IPS DF 6.9 (cell line): ENCODE measurements at regions not wholly inside any gene's neighbourhood (a gene's known extent, or its start where the extent isn't known, plus 50 kb on each side); places are given as distances from the start of the nearest gene placed in this dataset.

Experiments
- DNase-seq: peaks from one replicate; pipeline ENCODE4 v3.0.0-alpha.2; 2013; ENCODE audit warnings: low read depth, low spot score
- H3K27ac ChIP-seq: one replicate; pipeline ENCODE4 v1.5.1; 2013; ENCODE audit warnings: low read length, control low read depth
- H3K27me3 ChIP-seq: 2 replicates; pipeline ENCODE4 v1.6.1; 2013; ENCODE audit warnings: mild to moderate bottlenecking, low read length; ENCODE audit not compliant: control insufficient read depth, insufficient read depth
- H3K36me3 ChIP-seq: 2 replicates; pipeline ENCODE4 v1.6.1; 2013; ENCODE audit warnings: low read length; ENCODE audit not compliant: control insufficient read depth, insufficient read depth
- H3K4me1 ChIP-seq: 2 replicates; pipeline ENCODE4 v1.6.1; 2013; ENCODE audit warnings: low read length; ENCODE audit not compliant: control insufficient read depth, insufficient read depth
- H3K4me3 ChIP-seq: 2 replicates; pipeline ENCODE4 v1.5.1; 2013; ENCODE audit warnings: mild to moderate bottlenecking, low read length
- H3K9me3 ChIP-seq: 2 replicates; pipeline ENCODE4 v1.6.1; 2013; ENCODE audit warnings: low read length, inconsistent platforms; ENCODE audit not compliant: control insufficient read depth, insufficient read depth
- WGBS: extraction: QIAGEN DNeasy Blood & Tissue Kit; methylation state at CpG from one replicate; pipeline ENCODE4 v1.1.7; 2013; ENCODE audit warnings: mixed read lengths, missing lambda C conversion rate; ENCODE audit not compliant: insufficient read length, insufficient coverage; 5-methylcytosine and 5-hydroxymethylcytosine counted together

DNA sequence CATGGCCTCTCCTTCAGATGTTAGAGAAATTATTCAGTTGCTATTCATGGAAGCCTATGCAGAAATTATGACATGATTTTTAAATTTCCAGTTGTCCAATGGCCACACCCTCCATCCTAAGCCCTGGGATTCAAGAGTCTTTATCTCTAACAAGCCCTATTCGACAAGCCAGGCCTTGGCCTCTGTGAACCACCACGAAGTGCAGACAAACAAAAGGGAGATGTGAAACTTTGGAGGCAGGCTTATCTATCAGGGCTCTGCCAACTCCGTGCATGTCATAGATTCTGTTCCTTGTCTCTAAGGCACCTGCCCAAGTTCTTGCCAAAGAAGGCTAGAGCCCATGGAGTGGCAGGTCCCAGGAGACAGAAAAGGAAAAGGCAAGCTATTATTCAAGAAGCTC, 212.4 kb upstream of the ADAMTS9 start:
- no peak overlapping the region for H3K4me3 ChIP-seq
- H3K27ac ChIP-seq: no peak overlapping the region
- DNase-seq: no peak
- H3K9me3 ChIP-seq: no peaks in the 10 kb centered on the region
- WGBS: no CpG with 5 or more reads among the region's 3 CpGs
- H3K36me3 ChIP-seq: no peaks in the 10 kb centered on the region
- H3K27me3 ChIP-seq: no peaks in the 10 kb centered on the region
- H3K4me1 ChIP-seq: 0 out of 2 replicates have a peak, but pooled peaks cover 2% of the 10 kb centered on the region

DNA sequence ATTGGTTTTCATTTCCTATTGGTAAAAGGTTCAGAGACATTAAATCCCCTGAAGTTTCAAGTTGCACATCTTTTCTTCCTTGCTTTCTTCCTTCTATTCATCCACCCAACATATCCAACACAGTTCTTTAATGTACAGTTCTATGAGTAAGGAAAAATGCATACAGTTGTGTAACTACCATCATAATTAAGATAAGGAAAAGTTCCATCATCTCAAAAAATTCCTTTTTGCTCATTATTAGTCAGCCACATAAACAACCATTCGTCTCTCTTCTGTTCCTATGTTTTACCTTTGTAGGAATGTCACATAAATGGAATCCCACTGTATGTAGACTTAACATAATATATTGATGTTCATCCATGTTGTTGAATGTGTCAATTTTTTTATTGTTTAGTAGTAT, 211.1 kb upstream of the ADAMTS9 start:
- no peaks in the 10 kb centered on the region for H3K36me3 ChIP-seq
- no peaks in the 10 kb centered on the region for H3K9me3 ChIP-seq
- no peaks in the 10 kb centered on the region for H3K27me3 ChIP-seq
- no peak for DNase-seq
- WGBS: no CpG with 5 or more reads among the region's 1 CpG
- no peak overlapping the region for H3K27ac ChIP-seq
- 0 out of 2 replicates have a peak, but pooled peaks cover 2% of the 10 kb centered on the region for H3K4me1 ChIP-seq
- no peak overlapping the region for H3K4me3 ChIP-seq

DNA sequence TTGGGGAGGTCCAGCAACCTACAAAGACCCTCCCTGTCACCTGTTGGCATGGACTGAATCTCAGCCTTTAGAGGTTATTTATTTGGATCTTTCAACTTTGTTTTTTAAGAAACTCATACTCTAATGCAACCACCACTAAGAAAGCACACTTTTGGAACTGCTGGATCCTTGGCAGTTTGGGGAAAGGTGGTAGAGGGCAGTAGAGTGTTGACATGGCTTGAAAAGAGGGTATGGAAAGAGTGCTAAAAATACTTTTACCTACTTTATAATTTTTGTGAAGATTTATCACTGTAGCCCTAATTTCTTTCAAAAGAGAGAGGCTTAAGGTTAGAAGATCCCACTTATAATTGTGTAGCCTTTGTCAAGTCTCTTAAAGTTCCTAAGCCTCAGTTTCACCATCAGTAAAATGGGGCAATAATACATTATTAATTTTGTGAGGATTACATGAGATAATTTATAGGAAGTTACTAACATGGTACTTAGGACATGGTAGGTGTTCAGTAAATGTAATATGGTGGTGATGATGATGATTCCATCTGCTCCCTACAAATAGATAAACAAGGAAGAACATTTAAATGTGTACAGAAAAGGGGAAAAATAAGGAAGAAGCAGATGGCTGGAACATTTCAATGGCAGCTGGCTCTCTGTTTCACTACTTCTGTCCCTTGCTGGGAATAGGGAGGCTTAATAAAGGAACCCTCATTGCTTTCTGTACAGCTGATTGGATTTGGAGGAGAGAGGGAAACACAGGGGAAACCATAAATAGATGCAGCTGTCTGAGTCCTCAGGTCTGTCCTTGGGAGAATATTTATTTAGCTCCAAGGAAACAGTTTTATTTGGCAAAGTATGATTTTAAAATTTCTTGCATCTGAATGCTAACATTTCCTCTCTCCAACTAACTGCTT, 208.4 kb upstream of the ADAMTS9 start:
- DNase-seq: no peak
- H3K36me3 ChIP-seq: no peaks in the 10 kb centered on the region

DNA sequence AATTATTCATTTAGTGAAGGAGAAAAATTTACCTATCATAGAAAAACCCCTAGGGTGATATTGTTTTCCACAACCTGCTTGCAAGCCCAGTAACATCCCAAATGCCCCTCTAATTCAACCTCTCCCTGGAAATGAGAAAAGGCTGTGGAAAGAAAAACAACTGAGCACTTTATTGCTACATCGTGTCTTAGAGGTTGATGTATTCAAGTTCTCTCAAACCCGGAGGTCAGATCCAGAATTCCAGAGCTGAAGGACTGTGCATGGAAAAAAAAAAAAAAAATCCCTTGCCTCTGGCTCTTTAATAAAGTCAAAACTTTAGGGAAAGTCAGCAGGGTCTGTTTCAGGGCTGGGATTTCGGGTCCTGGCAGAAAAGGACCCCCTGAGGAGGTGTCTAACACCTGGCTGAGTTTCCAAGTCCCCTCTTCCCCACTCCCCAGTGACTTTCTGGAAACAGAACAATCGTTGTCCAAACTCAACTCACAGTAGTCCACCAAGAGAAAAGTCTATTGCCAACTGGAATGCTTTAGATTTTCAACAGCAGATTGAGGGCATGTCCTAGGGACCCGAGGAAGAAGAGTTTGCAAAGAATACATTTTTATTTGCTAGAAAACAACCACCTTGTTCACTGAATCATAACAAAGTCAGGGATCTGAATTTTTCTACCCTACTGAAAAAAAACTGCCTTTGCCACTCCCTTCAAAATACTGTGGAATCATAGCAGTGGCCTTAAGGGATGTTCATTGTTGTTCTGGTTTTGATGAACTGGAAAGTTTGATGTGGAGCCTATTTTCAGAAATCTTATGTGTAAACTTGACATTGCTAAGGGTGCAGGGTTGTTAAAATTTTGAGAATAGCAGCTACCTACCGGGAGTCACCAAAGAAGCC, 207.5 kb upstream of the ADAMTS9 start:
- DNase-seq: no peak
- Histone ChIP-seq H3K4me3 (no peak overlapping the region), H3K27me3 (no peaks in the 10 kb centered on the region), H3K4me1 (no peaks in the 10 kb centered on the region), H3K27ac (no peak overlapping the region), H3K9me3 (no peaks in the 10 kb centered on the region), H3K36me3 (no peaks in the 10 kb centered on the region)
- WGBS: no CpG with 5 or more reads among the region's 6 CpGs

More for the DNA sequence above, 208.4 kb upstream of the ADAMTS9 start:
- H3K4me1 ChIP-seq: no peaks in the 10 kb centered on the region
- H3K27me3 ChIP-seq: no peaks in the 10 kb centered on the region
- no peak overlapping the region for H3K4me3 ChIP-seq
- H3K9me3 ChIP-seq: no peaks in the 10 kb centered on the region
- no peak overlapping the region for H3K27ac ChIP-seq

DNA sequence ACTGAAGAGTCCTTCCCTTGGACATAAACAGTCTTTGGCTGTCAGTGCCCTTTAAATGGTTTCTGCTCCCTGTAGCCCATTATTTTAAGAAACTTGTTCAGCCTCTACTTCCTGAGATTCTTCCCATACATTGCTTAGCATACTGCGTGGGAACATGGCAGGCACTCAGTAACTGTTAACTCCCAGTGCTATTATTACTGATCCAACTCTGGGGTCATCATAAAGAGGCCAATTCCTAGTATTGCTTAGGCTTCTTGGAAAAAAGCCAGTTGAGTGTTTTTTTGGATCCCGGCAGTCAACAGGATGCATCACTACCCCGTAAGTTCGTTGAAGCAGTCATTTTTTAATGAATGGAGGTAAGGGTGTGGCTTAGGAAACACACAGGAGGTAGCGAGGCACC, 206.2 kb upstream of the ADAMTS9 start:
- WGBS: no CpG with 5 or more reads among the region's 5 CpGs
- Histone ChIP-seq H3K36me3 (no peaks in the 10 kb centered on the region), H3K4me1 (no peaks in the 10 kb centered on the region), H3K9me3 (no peaks in the 10 kb centered on the region), H3K27ac (no peak overlapping the region), H3K27me3 (no peaks in the 10 kb centered on the region), H3K4me3 (no peak overlapping the region)
- DNase-seq: no peak

- Histone ChIP-seq H3K4me1 (no peaks in the 10 kb centered on the region), H3K27ac (no peak overlapping the region), H3K4me3 (no peak overlapping the region), H3K9me3 (no peaks in the 10 kb centered on the region), H3K27me3 (no peaks in the 10 kb centered on the region), H3K36me3 (no peaks in the 10 kb centered on the region)
- DNase-seq: no peak
- no CpG with 5 or more reads among the region's 5 CpGs for WGBS
Observed at GRCh38 chr3:64892671-64893309, 205.0 kb upstream of the ADAMTS9 start.

DNA sequence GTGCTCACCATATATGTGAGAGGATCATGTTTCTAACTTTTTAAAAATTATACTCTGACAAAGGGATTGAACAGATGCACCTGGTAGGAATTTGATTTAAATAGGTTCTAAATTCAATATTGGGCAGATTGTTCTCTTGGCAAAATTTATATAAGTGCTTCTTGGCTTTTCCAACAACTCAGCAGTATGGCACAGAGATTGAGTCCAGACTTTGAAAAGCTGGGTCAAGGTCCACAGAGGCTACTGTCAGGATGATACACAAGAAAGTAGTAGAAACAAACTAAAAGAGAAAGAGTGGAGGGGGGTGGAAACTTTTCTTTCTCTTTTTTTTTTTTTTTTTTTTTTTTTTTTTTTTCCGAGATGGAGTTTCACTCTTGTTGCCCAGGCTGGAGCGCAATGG, 203.2 kb upstream of the ADAMTS9 start:
- no peaks in the 10 kb centered on the region for H3K4me1 ChIP-seq
- DNase-seq: no peak
- H3K9me3 ChIP-seq: no peaks in the 10 kb centered on the region
- H3K36me3 ChIP-seq: no peaks in the 10 kb centered on the region
- no peaks in the 10 kb centered on the region for H3K27me3 ChIP-seq
- WGBS: no CpG with 5 or more reads among the region's 2 CpGs
- no peak overlapping the region for H3K4me3 ChIP-seq
- H3K27ac ChIP-seq: no peak overlapping the region

DNA sequence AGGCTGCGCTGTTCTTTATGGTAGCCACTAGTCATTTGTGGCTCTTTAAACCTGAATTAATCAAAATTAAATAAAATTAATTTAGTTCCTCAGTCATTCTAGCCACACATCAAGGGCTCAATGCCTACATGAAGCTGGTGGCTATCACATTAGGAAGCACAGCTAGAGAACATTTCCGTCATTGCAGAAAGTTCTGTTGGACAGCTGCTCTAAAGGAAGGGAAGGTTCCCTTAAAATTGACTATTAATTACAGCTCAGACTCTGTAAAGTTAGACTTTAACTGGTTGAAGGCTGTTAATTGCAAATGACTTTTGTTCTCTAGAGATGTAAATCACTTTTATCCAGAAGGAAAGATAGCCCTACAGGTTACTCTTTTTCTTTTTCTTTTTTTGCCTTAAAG, 202.7 kb upstream of the ADAMTS9 start:
- H3K4me1 ChIP-seq: no peaks in the 10 kb centered on the region
- no peak for DNase-seq
- no peaks in the 10 kb centered on the region for H3K27me3 ChIP-seq
- H3K36me3 ChIP-seq: no peaks in the 10 kb centered on the region
- H3K9me3 ChIP-seq: no peaks in the 10 kb centered on the region
- WGBS: no CpG with 5 or more reads among the region's 2 CpGs
- no peak overlapping the region for H3K4me3 ChIP-seq
- H3K27ac ChIP-seq: no peak overlapping the region

DNA sequence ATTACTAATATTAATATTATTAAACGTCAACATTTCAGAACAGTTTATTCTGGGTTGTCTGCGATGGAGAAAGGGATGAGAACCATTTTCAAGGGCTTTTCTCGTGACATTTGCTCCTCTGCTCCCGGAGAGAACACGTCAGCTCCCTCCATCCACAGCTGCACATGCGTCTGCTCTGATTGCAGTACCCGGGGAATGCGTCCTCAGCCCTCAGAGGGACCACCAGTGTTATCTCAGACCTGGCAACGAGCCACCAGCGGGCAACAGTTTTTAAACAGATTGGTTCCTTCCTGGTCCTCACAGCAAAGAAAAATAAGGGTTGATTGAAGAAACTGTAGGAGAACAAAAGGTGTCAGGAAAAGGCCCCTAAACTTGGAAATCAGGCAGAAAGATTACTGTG, 202.2 kb upstream of the ADAMTS9 start:
- DNase-seq: no peak
- no peaks in the 10 kb centered on the region for H3K27me3 ChIP-seq
- H3K9me3 ChIP-seq: no peaks in the 10 kb centered on the region
- no CpG with 5 or more reads among the region's 10 CpGs for WGBS
- H3K4me1 ChIP-seq: no peaks in the 10 kb centered on the region
- H3K27ac ChIP-seq: no peak overlapping the region
- H3K4me3 ChIP-seq: no peak overlapping the region
- H3K36me3 ChIP-seq: no peaks in the 10 kb centered on the region

GRCh38 chr3:64888840-64889392, 201.1 kb upstream of the ADAMTS9 start:
- Histone ChIP-seq H3K36me3 (no peaks in the 10 kb centered on the region), H3K27ac (no peak overlapping the region), H3K9me3 (no peaks in the 10 kb centered on the region), H3K27me3 (no peaks in the 10 kb centered on the region), H3K4me3 (no peak overlapping the region), H3K4me1 (no peaks in the 10 kb centered on the region)
- no peak for DNase-seq
- no CpG with 5 or more reads among the region's 3 CpGs for WGBS
